Spleen (tissue), 11 donors: ENCODE measurements at regions not wholly inside any gene's neighbourhood (a gene's known extent, or its start where the extent isn't known, plus 50 kb on each side); places are given as distances from the start of the nearest gene placed in this dataset.
"Not testable (repeated sequence)": the region's sequence is repeated elsewhere in the genome, so short reads cannot be mapped to it uniquely, and the experiment has no call there.

ENCODE experiments used
- DNase-seq: peaks from one replicate; pipeline ENCODE4 v3.0.0-alpha.2; 2020
- H3K27ac ChIP-seq, 8 donors: fragments of 200-600 bp; sonication (generic) in 7 of 8; 1 replicate in 4 of 8; 2 replicates in 4 of 8; pipeline versions ENCODE4 v1.5.0 to v1.8.0; 2016 to 2021; ENCODE audit warnings: inconsistent platforms in 4 of 8, mild to moderate bottlenecking in 4 of 8, moderate library complexity in 1 of 8
- H3K27me3 ChIP-seq, 7 donors: fragments of 200-600 bp; sonication (generic) in 6 of 7; replicated peaks in 1 of 7; 1 replicate in 4 of 7; 2 replicates in 3 of 7; pipeline versions ENCODE4 v1.5.0 to v1.8.0; 2016 to 2021; ENCODE audit warnings: inconsistent platforms in 3 of 7, mild to moderate bottlenecking in 1 of 7
- H3K36me3 ChIP-seq, 6 donors: fragments of 200-600 bp; sonication (generic) in 5 of 6; 1 replicate in 4 of 6; 2 replicates in 2 of 6; pipeline versions ENCODE4 v1.5.0 to v1.8.0; 2016 to 2021; ENCODE audit warnings: inconsistent platforms in 2 of 6
- H3K4me1 ChIP-seq, 6 donors: fragments of 200-600 bp; sonication (generic) in 5 of 6; 1 replicate in 3 of 6; 2 replicates in 3 of 6; pipeline versions ENCODE4 v1.5.0 to v1.8.0; 2016 to 2021; ENCODE audit warnings: inconsistent platforms in 3 of 6
- H3K4me3 ChIP-seq, 8 donors: fragments of 200-600 bp; sonication (generic) in 7 of 8; 1 replicate in 4 of 8; 2 replicates in 4 of 8; pipeline versions ENCODE4 v1.5.0 to v1.8.0; 2016 to 2021; ENCODE audit warnings: inconsistent platforms in 4 of 8, mild to moderate bottlenecking in 4 of 8, moderate library complexity in 2 of 8
- H3K9me3 ChIP-seq, 8 donors: fragments of 200-600 bp; sonication (generic) in 7 of 8; 1 replicate in 4 of 8; 2 replicates in 4 of 8; pipeline versions ENCODE4 v1.5.0 to v1.8.0; 2016 to 2021; ENCODE audit warnings: inconsistent platforms in 4 of 8
- POLR2A ChIP-seq, 3 donors: fragments of 450-650 bp; IDR thresholded peaks; one replicate each; pipeline ENCODE4 v1.5.1; 2017; ENCODE audit warnings: antibody characterized with exemption in 3 of 3, mild to moderate bottlenecking in 1 of 3
- POLR2AphosphoS5 ChIP-seq, 3 donors: sonication (generic); formaldehyde crosslinking; IDR thresholded peaks; one replicate each; pipeline ENCODE4 v1.5.1; 2017; ENCODE audit warnings: antibody characterized with exemption in 3 of 3
- WGBS, 5 donors: extraction: QIAGEN DNeasy Blood & Tissue Kit in 3 of 5; methylation state at CpG; one replicate each; pipeline versions ENCODE4 v1.1.5 to v1.1.7; 2013 to 2018; 5-methylcytosine and 5-hydroxymethylcytosine counted together
- intact Hi-C: fragments of 100-400 bp; cut with DNase I; formaldehyde crosslinking; loops from one replicate; pipeline ENCODE4 v1.15.0; 2023; ENCODE audit warnings: low total_unique reads
- TF ChIP-seq, protein P1 (sequence below), 11 experiments: fragments of 200-600 bp in 7 of 11; fragments of 450-650 bp in 4 of 11; sonication (generic) in 4 of 11; IDR thresholded peaks in 8 of 11; conservative IDR thresholded peaks in 3 of 11; 1 replicate in 7 of 11; 2 replicates in 4 of 11; pipeline versions ENCODE4 v1.4.0 to v1.8.0; 2016 to 2021; ENCODE audit warnings: antibody characterized with exemption in 11 of 11, inconsistent platforms in 4 of 11, mild to moderate bottlenecking in 1 of 11
- donor health status: healthy with polysubstance abuse.
- donor health status: DM: no; HTN: no; CAD: no; lungs with moderate emphysema.
- donor health status: DM: no; HTN: no; CAD: no.
- donor health status: Bipolar disorder and iron deficiency.
- donor health status: healthy.
- donor health status: DM: no; HTN: no; CAD: no.
- donor health status: DM: yes; HTN: yes; CAD: no.

- H3K36me3 ChIP-seq, H3K27ac ChIP-seq, DNase-seq, H3K4me1 ChIP-seq, H3K4me3 ChIP-seq, intact Hi-C loops: not testable (repeated sequence)
- peaks cover 0 to 11% (median 8%) of the 10 kb centered on the region in 8 donors for H3K9me3 ChIP-seq
- peaks cover 0 to 10% (median 0%) of the 10 kb centered on the region in 7 donors for H3K27me3 ChIP-seq
- 86 to 91% (median 88%) methylated on average over 4 of the region's 4 CpGs for WGBS, 5 donors
Measured at GRCh38 chr9:91512235-91512634, 88.6 kb upstream of the NFIL3 start.

DNA sequence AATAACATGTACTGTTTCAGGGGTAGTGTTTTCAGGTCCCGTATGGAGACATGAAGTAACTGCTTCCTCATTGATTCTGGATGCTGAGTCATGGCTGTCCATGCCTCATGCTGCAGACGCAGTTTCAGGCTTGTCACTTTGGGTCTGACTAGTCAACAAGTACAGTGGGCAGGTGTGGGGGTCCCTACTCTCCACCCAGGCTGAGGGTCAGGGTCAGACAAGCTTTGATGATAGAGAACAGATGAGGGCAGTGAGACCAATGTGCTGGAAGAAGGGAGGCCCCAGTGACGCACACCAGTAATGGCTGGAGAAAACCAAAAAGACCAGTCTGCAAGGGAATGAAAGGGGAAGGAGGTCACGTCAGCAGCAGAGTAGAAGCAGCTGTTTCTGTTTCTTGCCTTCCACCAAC is 80.0 kb upstream of the NFIL3 start:
- Histone ChIP-seq H3K9me3 (no peaks in the 10 kb centered on the region), H3K27ac (peak overlapping the region in 1 of 8 donors; percentile 32), H3K4me1 (no peaks in the 10 kb centered on the region), H3K36me3 (no peaks in the 10 kb centered on the region), H3K4me3 (no peak overlapping the region), H3K27me3 (no peaks in the 10 kb centered on the region)
- no peak for DNase-seq
- TF ChIP-seq POLR2A (IDR thresholded peaks at IDR 0.05) (no peak), POLR2AphosphoS5 (IDR thresholded peaks at IDR 0.05) (no peak)
- TF ChIP-seq, protein P1, sequence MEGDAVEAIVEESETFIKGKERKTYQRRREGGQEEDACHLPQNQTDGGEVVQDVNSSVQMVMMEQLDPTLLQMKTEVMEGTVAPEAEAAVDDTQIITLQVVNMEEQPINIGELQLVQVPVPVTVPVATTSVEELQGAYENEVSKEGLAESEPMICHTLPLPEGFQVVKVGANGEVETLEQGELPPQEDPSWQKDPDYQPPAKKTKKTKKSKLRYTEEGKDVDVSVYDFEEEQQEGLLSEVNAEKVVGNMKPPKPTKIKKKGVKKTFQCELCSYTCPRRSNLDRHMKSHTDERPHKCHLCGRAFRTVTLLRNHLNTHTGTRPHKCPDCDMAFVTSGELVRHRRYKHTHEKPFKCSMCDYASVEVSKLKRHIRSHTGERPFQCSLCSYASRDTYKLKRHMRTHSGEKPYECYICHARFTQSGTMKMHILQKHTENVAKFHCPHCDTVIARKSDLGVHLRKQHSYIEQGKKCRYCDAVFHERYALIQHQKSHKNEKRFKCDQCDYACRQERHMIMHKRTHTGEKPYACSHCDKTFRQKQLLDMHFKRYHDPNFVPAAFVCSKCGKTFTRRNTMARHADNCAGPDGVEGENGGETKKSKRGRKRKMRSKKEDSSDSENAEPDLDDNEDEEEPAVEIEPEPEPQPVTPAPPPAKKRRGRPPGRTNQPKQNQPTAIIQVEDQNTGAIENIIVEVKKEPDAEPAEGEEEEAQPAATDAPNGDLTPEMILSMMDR (IDR thresholded peaks at IDR 0.05 in 8 of 11, conservative IDR thresholded peaks at IDR 0.05 in 3 of 11), result no peak
- 38 to 59% (median 48%) methylated on average over 4 of the region's 4 CpGs for WGBS, 5 donors
- intact Hi-C loops, result no loop called here

- H3K27me3 ChIP-seq, result no peaks in the 10 kb centered on the region
- no peak for DNase-seq
- no peak overlapping the region for H3K27ac ChIP-seq
- 86 to 96% (median 89%) methylated on average over 12 of the region's 12 CpGs for WGBS, 5 donors
- H3K4me3 ChIP-seq, result no peak overlapping the region
- no peaks in the 10 kb centered on the region for H3K4me1 ChIP-seq
- no peaks in the 10 kb centered on the region for H3K36me3 ChIP-seq
- no peaks in the 10 kb centered on the region for H3K9me3 ChIP-seq
- TF ChIP-seq POLR2AphosphoS5 (IDR thresholded peaks at IDR 0.05) (no peak), POLR2A (IDR thresholded peaks at IDR 0.05) (no peak)
- TF ChIP-seq, protein P1 (IDR thresholded peaks at IDR 0.05 in 8 of 11, conservative IDR thresholded peaks at IDR 0.05 in 3 of 11), result no peak
- intact Hi-C loops, result no loop called here
Measured at GRCh38 chr9:91502913-91503672, 79.5 kb upstream of the NFIL3 start.

DNA sequence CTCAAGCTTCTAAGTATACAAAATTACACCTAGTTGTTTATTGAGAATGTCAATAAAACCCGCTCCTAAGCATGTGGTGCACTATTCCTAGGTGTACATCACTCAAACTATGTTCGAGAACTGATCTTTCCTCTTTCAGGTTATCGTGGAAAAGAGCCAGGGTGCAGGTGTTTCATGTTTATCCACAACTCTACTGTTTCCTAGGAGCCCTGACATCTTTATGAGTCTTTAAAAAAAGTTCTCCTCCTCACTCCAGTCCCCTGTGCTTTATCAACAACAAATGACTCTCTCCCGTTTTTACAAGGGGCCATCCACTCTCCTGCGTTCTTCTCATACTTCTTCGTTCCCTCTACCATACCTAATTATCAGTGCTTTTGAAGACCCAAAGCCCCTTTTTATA is 78.8 kb upstream of the NFIL3 start:
- no peaks in the 10 kb centered on the region for H3K4me1 ChIP-seq
- intact Hi-C loops, result no loop called here
- H3K9me3 ChIP-seq, result no peaks in the 10 kb centered on the region
- no peaks in the 10 kb centered on the region for H3K36me3 ChIP-seq
- no peaks in the 10 kb centered on the region for H3K27me3 ChIP-seq
- WGBS, 5 donors, result 78 to 88% (median 84%) methylated on average over 6 of the region's 6 CpGs
- H3K4me3 ChIP-seq, result no peak overlapping the region
- TF ChIP-seq POLR2A (IDR thresholded peaks at IDR 0.05) (no peak), POLR2AphosphoS5 (IDR thresholded peaks at IDR 0.05) (no peak)
- TF ChIP-seq, protein P1 (IDR thresholded peaks at IDR 0.05 in 8 of 11, conservative IDR thresholded peaks at IDR 0.05 in 3 of 11), result no peak
- DNase-seq, result no peak
- no peak overlapping the region for H3K27ac ChIP-seq
